ENCODE measurements at regions not wholly inside any gene's neighbourhood (a gene's known extent, or its start where the extent isn't known, plus 50 kb on each side); places are given as distances from the start of the nearest gene placed in this dataset.
"Not testable (repeated sequence)": the region's sequence is repeated elsewhere in the genome, so short reads cannot be mapped to it uniquely, and the experiment has no call there.

DNA sequence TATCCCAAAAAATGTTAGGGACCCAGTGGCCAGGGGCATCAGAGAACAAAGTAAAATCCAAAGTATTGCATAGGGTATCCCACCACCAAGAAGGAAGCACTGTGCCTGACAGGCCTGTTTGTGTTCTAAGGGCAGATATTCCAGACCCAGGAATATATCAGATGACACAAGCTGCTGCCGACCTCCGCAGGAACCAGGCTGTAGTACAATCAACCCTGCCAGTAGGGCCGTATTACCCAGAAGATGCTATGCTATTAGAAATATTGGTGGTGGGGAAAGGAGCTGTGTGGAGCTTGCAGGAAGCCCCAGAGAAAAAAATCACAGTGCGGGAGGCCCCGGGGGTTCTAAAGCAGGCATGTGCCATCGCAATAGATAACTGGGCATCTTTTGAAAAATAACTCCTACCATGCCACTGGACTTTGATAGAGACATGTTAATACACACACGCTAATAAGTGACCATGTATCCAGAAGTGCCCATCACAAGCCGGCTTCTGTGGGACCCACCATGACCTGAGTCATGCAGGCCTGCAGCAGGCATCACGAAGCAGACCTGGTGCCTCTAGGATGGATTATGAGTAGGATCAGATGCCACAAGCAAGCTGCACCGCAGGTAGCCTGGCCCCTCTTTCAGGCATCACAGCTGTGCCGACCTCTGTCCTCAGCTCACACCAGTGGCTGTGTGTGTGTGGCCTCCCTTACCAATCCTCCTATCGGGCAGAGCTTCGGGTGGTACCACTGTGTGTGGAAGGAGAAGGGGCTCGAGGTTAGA, 242.7 kb downstream of the BCL11B start:
- no peak for DNase-seq (ENCODE audit: low read depth in 2 of 2)

DNA sequence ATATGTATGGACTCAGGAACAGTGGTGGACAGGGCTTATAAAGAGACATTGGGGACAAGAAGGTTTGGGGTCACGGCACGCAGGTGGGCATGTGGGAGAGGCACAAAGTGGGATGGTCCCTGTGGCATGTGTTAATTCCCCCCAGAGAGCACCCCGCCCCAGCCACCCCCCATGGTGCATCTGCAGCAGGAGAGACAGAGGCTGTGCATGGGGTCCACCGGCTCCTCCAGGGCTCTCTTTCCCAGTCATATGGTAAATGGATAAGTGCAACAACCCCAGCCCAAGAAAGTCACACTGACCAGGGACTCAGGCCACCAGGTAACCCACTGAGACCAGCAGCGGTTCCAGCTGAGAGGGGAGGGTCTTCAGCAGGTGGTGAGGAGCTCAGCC, 242.1 kb downstream of the BCL11B start:
- no peak for DNase-seq (ENCODE audit: low read depth in 2 of 2)

DNA sequence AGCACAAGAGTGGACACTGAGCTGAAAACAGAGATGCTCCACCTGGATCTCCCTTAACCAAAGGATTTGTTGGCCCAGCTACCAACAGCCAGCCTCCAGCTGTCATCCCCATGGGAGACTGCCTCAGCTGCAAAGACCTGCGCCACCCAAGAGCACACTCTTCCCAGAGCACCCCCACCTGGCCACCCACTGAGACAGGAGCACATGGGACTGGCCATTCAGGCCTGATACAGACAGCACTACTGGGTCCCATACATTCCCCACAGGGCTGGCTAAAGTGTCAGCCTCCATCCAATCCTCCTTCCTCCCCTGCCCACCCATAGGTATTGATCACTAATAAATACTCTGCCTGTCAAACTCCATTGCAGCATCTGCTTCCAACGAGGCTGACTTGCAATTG, 241.5 kb downstream of the BCL11B start:
- no peak for DNase-seq (ENCODE audit: low read depth in 2 of 2)

DNA sequence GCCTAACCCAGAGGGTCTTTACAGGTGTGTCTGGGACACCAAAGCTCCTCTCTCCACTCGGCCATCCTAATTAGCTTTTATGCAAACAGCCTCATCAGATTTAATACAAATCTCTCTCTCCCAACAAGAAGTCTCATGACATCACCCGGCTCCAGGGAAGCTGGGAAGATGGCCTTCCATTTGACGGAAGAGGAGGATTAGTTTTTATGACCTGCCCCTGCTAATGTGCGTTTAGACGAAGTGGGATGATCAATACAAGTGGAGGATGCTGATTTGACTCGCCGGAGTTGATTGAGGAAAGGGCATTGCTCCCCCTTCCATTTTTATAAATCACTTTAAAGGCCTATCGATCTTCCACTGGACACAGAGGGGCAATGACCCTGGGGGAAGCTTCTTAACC, 239.2 kb downstream of the BCL11B start:
- no peak for DNase-seq (ENCODE audit: low read depth in 2 of 2)

DNA sequence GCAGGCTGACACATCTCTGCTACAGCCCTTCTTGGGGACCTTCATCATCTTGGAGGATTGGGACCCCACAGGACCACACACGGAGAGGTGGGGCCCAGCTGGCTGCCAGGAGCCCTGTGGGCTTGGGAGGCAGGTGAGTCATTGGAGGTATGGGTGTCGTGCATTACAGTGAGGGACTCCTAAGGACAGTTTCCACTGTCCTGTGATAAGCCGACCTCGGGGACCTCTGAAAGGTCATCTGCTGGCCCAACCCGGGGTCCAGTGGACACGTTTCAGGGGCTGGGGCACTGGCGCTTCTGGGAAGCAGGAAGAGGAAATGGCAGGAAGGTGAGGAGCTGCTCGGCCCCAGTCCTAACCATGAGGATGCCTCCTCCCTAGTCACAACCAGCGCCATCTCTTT, 238.0 kb downstream of the BCL11B start:
- DNase-seq (ENCODE audit: low read depth in 2 of 2) = no peak

DNA sequence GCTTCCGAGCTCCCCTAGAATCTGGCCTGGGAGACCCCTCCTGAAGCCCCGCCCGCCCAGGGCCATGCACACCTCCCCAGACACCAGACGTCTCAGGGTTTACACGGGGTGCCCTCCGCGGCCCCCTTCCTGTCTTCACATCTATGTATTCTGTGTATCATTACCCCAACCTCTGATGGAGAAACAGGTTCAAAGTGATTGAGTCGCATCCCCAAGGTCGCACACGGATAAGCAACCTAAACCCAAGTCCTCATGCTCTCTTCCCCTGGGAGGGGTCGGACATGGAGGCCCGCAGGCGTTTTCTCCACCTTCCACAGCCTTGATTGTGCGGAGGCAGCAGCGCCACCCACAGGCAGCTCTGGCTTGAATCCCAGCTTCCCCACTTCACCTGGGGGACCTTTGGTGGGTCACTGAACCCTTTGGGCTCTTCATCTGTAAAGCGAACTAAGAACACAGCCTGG, 237.3 kb downstream of the BCL11B start:
- DNase-seq (ENCODE audit: low read depth in 2 of 2) = no peak

DNA sequence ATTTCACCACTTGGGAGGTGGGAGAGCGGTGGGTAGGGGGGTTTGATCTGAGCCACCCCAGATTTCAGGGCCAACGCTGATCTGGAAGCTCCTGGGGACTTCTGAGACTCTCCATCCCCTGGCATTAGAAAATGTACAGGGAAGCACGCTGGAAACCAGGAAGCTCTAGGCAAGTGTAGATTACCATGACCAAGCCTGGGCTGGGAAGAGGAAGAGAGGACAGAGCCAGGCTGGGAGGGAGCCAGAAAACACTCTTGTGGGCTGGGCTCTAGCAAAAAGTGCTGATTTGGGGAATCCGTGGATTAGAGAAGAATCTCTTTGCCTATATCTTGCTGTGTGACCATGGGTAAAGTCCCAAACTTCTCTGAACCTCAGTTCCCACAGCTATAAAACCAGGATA, 236.7 kb downstream of the BCL11B start:
- DNase-seq (ENCODE audit: low read depth in 2 of 2) = no peak

DNA sequence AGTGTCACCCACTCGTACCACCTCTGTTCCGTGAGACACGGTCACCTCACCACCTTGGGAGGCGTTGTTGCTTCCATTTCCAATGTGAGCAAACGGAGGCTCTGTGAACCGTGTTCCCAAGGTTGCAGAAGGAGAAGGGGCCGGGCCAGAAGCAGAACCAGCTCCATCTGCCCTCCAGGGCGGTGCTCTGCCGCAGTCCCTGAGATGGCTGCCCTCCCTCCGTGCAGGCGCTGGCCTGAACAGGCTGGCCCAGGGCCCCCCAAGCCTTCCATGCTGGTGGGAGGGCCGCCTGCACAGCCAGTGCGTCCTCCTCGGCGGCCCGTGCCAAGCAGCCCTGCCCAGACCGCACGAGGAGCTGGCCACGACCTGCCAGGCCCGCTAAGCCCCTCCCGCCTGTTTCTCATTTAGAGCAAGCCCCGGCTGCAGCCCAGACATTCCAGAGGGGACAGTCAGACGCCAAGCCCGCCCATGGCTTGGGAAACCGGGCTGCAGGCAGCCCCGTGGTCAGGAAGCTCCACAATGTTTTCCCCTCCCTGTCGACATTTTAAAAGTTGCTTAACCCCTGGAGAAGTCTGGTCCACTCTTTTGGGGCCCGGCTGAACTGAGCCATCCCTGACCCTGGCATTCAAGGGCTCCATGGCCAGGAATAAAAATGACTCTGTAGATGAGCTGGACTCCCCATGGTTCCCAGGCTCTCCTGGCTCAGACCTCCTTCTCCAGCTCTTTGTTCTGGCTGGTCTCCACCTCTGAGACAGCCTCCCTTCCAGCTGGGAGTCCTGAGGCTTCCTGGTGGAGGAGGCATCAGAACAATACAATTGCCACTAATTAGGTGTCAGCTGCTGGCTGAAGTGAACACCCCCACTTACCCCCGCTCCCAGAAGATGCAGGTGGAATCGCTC, 236.0 kb downstream of the BCL11B start:
- no peak for DNase-seq (ENCODE audit: low read depth in 2 of 2)

DNA sequence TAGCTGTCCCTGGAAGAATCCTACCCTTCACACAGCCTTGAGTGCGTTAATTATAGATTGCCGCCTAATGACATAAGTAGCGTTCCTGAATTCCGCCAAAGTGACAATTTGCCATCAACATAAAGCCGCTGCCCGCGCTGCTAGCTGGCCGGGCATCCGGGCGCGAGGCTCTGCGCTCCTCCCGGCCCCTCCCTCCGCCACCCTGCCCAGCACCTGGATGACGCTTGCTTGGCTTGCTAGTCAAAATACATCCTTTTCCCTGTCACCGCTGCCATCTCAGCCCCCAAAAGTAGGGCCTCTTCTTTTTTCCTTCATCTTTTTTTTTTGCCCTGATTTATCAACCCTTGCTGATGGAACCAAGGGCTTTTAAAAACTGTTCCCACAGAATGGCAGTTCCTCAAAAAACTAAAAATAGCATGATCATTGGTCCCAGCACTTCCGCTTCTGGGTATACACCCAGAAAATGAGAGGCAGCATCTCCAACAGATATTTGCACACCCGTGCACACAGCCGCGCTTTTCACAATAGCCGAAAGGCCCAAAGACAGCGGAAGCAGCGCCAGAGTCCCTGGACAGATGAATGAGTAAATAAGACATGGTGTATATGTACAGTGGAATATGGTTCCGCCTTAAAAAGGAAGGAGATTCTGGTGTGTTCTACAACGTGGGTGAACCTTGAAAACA, 235.2 kb downstream of the BCL11B start:
- no peak for DNase-seq (ENCODE audit: low read depth in 2 of 2)

DNA sequence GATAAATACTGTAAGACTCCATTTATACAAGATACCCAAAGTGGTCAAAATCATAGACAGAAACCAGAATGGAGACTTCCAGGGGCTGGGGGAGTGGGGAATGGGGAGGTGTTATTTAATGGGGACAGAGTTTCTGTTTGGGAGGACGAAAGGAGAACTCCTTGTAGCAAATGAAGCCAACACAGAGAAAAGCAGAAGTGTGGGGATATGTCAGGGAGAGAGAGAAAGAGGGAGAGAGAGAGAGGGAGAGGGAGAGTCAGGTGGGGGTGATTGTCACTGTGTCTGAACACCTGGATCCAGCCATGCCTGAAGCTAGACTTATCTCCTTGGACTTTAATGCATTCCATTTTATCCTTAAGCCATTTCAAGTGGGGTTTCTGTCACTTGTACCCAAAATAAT, 234.7 kb downstream of the BCL11B start:
- DNase-seq (ENCODE audit: low read depth in 2 of 2) = not testable (repeated sequence)

DNA sequence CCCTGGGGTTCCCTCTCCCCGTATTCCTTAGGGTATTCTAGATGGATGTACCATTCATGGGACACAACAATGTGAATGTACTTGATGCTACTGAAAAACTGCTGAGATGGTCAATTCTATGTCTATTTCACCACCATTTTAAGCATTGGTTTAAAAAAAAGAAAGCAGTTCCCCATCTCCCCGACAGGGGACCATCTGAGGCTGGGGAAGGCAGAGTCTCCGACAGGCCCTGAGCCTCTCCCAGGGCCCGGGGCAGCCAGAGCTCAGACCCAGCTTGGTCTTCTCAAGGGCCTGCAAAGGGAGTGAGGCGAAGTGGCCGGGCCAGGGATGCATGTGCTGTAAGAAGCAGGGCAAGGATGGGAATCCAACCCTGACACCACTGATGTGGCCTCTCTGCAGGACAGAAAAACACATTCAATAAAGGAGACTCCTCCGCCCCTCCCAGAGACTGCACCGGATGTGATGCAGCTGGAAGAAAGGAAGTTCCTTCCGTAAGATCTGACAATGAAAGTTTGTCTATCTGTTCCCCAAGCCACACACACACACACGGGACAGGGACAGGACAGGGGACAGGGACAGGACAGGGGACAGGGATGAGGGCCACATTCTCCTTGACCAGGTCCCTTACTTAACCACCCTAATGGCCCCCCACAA, 234.1 kb downstream of the BCL11B start:
- no peak for DNase-seq (ENCODE audit: low read depth in 2 of 2)

DNA sequence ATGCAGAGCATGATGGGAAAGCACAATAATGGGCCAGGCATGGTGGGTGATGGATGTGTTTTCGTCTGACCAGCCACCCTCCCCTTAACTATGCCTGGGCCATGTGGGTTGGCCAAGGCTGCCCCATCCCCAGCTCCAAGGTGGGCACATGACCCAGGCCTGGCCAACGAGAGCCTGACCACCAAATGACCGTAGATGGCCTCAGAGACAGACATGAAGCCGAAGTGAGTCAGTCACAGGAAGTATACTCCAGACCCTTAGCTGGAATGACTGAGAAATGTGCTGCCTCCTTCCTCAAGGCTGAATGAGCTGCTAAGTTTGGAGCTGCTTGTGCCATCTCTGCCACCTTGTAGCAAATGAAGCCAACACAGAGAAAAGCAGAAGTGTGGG, 233.6 kb downstream of the BCL11B start:
- no peak for DNase-seq (ENCODE audit: low read depth in 2 of 2)

DNA sequence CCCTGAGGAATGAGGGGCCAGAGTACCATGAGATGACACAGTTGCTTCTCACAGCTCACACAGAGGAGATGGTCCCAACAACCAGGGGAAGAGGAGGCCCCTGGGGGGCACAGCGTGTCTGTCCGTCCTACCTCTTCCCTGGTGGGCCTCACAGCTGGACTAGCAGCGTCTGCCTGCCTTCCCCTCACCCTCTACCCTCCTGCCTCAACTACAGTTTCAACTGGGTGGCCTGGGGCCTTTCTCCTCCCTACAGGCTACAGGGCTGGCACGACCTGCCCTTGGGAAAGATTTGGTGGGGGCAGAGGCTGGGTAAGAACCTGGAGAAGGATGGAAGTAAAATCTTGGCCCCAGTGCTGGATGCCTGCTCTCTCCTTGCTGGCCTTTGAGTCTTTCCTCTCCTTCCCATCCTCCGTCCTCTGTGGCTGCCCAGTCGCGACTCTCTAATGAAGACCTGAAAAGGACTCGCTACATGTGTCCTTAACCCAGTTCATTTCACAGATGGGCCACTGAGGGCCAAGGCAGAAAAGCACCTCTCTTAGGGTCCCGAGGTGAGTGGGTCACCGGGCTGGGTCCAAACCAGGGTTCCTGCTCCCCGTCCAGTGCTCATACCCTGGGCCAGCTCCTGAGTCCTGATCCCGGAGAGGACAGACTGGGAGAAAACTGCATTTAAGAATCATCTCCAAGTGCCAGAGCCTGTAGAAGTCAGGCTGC, 232.5 kb downstream of the BCL11B start:
- DNase-seq (ENCODE audit: low read depth in 2 of 2) = no peak

DNA sequence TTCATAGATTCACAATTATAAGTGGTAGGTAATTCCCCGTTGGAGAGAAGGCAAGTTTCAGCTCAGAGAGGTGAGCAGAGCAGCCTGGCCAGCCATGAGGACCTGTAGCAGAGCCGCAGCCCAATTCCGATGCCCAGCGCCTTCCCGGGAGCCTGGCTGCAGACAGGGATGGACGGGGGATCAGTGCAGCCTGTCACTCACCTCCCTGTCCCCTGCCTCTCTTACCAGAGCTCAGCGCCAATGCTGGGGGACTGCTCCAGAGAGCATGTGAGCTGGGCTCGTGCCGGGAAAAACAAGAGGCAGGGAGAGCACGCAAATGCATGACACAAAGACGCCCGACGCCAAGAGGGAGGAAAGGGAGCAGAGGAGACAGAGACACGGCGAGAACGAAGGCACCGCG, 231.9 kb downstream of the BCL11B start:
- no peak for DNase-seq (ENCODE audit: low read depth in 2 of 2)

DNA sequence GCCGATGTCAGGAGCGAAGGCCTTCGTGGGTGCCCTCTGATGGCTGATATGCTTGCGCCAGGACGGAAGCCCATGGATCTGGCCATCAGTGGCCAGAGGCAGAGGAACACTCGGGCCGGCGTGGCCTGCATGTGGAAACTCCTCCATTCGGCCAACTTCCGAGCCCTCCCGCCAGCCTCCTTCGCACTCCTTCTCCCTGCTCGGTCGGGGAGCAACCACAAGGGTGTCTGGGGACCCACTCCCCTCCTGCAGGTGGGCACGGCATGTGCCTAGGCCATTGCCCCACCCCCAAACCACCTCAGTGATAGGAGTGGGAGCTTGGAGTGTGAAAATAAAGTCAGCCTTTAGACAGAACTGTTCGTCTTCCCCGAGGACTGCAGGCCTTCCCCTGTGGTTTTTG, 231.3 kb downstream of the BCL11B start:
- no peak for DNase-seq (ENCODE audit: low read depth in 2 of 2)

DNA sequence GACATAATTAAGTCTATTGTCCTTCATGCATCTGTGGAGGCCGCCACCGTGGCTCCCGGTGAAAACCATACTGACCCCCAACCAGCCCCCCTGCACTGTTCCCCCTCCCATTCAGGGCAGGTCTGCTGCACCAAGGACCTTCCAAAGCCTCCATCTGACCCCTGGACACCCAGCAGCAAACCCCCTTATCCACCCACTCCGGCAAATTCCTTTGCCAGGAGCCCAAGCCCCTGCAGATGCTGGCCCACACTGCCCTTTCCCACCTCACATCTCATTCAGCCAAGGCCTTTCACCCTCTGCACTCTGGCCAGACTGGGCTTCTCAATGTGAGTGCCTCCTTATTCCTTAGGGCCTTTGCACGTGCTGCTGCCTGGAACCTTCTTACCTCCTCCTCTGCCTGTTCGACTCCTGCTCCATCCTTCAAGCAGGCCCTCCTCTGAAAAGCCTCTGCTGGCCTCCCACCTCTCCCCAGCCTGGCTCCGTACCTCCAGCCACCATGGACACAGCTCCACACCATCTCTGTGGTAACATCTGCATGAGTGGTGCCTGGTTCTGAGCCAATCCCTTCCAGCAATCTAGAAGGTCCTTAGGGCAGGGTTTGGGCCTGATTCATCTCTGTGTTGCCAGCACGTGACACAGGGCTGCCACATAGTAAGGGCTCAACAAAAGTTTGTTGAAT, 230.7 kb downstream of the BCL11B start:
- DNase-seq (ENCODE audit: low read depth in 2 of 2) = no peak

DNA sequence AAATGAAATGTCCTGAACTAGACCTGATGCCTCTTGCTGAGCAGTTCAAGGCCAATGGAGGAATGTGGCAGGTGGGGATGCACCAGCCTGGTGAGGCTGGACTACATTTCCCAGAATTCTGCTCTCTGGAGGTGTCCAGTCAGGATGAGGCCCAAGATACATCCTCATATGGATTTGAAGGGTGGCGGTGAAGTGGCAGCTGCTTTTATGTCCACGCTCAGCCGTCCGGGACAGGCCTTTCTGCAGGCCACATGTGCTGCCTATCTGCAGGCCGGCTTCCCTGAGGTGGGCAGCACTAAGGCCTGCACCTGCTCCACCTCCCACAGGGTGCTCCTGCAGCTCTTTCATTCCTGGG, 230.2 kb downstream of the BCL11B start:
- no peak for DNase-seq (ENCODE audit: low read depth in 2 of 2)

DNA sequence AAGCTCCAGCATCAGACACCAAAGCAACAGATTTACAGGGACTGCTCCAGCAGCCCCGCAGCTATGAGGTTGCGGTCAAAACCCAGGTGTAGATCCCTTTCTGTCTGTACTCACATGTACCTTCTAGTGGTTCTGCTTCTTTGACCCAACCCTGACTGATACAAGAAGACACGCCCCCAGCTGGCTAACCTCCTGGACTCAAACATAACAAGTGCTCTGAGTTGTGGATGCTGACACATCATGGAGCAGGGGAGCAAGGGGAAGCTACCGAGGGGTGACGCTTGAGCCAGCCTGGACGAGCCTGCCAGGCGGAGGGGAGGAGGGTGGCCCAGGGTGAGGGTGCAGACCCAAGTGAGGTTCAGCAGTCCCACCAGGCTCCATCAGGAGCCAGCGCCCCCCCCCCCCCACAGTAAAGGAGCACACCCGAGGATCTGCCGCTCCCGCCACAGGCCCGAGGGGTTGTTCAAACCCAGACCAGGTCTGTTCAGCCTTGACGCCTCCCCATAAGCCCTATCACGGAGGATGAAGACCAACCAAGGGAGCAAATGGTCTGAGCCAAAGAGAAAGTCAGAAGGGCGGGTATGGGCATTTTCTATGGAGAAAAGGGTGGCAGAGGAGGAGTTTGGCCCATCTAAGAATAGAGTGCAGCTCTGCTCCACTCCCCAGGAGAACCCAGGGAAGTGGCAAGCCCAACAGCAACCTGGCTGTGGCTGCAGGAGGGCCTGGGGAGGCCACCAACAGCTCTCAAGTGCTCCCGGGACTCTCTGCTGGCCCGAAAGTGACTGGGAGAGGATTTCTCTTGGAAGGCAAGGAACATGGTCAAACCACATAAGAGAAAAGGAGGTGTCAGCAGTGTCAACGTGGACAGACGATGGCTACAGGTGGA, 229.4 kb downstream of the BCL11B start:
- no peak for DNase-seq (ENCODE audit: low read depth in 2 of 2)

DNA sequence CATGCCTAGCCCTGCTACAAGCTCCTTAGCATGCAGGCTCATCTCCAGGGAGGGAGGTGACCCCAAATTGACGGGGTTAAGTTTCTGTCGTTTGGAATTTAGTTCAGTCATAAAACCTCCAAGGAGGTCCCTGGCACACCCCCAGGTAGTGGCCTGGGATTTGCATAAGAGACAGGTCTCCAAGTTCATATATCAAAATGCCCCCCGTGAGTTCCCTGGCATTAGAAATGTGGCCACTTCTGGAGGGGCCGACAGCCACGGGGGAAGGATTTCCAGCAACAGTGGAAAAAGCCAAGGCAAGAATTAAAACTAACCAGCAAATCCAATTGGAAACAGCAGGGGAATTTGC, 228.8 kb downstream of the BCL11B start:
- DNase-seq (ENCODE audit: low read depth in 2 of 2) = no peak

DNA sequence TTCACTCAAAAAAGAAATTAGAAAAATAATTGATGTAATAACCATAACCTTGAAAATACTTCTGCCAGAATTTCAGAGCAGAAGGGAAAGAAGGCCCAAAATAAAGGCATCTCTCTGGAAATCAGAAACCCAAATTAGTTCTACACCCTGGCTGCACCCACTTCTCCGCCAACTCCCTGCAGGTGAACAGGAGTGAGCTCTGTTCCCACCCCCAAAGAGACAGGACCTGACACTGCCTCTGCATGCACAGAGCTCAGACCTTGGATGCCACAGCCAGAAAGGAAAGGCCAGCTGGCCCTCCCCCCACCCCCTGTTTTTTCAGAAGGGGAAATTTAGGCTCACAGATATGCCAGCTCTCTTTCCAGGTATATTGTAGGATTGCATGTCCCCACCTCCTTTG, 228.2 kb downstream of the BCL11B start:
- no peak for DNase-seq (ENCODE audit: low read depth in 2 of 2)
